ACHN (cell line): ENCODE measurements at regions not wholly inside any gene's neighbourhood (a gene's known extent, or its start where the extent isn't known, plus 50 kb on each side); places are given as distances from the start of the nearest gene placed in this dataset.
"Not testable (repeated sequence)": the region's sequence is repeated elsewhere in the genome, so short reads cannot be mapped to it uniquely, and the experiment has no call there.

Experiments used
- DNase-seq: peaks from one replicate; pipeline ENCODE4 v3.0.0-alpha.2; 2015
- in situ Hi-C: cut with HindIII; loops from 2 replicates; pipeline ENCODE4 v1.10.0; 2017; ENCODE audit warnings: low sequenced_read_pairs, low pct_ligation_motif_present, low pct_unique_long_range_greater_than_20kb

DNA sequence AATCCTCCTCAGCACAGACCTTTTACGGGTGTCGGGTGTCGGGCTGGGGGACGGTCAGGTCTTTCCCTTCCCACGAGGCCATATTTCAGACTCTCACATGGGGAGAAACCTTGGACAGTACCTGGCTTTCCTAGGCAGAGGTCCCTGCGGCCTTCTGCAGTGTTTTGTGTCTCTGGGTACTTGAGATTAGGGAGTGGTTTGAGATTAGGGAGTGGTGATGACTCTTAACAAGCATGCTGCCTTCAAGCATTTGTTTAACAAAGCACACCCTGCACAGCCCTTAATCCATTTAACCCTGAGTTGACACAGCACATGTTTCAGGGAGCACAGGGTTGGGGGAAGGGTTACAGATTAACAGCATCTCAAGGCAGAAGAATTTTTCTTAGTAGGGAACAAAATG lies 113.0 kb upstream of the ZNF92 start:
- in situ Hi-C loops, DNase-seq: not testable (repeated sequence)

DNA sequence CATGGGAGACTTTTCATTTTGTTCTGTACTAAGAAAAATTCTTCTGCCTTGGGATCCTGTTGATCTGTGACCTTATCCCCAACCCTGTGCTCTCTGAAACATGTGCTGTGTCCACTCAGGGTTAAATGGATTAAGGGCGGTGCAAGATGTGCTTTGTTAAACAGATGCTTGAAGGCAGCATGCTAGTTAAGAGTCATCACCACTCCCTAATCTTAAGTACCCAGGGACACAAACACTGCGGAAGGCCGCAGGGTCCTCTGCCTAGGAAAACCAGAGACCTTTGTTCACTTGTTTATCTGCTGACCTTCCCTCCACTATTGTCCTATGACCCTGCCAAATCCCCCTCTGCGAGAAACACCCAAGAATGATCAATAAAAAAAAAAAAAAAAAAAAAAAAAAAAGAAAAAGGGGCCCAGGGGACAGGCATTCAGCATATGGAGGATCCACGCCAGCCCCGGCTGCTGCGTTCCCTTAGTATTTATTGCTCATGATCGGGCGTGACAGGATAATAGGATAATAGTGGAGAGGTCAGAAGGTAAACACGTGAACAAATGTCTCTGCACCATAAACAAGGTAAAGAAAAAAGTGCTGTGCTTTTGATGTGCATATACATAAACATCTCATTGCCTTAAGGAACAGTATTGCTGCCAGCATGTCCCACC lies 113.7 kb upstream of the ZNF92 start:
- DNase-seq, in situ Hi-C loops: not testable (repeated sequence)

DNA sequence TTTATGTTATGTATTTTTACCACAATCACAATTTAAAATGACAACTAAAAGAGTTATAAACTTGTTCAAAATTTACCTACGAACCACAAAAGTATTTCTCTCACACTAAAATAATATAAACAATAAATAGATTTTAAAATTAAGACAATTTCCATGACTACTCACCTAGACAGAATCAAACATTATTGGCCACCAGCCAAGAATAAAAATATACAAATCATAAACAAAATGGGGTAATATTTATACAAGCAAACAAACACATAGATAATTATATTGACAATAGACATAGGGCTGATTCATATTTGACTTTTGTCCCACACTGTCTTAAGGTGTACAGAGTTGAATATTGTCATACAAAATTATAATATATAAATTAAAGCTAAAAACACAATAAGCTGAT lies 119.6 kb upstream of the ZNF92 start:
- in situ Hi-C loops, result no loop called here
- no peak for DNase-seq

DNA sequence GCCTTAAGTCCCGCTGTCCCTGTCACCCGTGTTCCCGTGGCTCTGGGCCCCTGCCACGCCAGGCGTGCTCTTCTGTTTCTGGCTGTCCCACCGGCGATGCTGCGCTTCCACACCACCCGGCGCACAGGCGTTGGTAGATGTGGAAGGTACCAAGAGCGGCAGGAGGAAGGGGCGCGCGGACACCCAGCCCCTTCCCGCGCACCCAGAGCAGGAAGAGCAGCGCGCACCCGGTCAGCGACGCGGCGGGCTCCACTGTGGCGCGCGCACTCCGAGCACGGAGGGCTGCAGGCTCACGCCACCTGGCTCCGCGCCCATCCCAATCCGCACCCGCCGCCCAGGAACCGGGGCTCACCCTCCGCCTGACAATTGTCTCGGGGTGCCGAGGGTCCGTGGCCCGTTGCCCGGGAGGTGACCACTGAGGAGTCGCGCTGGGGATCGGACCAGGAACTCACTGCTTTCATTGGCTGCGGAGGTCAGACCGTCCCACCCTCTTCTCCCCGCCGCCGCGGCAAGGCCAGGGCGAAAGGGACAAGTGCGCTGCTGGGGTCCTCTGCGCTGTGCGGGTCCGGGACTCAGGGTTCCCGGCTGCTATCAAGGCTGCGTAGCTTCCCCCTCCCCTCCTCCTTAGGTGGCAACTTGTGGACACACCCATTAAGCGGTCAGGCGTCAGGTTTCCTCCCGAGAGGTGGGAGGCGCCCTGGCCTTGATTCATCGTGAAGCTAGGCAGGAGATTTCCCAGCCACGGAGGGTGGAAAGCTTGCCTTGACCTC lies 121.6 kb upstream of the ZNF92 start:
- in situ Hi-C loops, result no loop called here
- peak; percentile 77 for DNase-seq

DNA sequence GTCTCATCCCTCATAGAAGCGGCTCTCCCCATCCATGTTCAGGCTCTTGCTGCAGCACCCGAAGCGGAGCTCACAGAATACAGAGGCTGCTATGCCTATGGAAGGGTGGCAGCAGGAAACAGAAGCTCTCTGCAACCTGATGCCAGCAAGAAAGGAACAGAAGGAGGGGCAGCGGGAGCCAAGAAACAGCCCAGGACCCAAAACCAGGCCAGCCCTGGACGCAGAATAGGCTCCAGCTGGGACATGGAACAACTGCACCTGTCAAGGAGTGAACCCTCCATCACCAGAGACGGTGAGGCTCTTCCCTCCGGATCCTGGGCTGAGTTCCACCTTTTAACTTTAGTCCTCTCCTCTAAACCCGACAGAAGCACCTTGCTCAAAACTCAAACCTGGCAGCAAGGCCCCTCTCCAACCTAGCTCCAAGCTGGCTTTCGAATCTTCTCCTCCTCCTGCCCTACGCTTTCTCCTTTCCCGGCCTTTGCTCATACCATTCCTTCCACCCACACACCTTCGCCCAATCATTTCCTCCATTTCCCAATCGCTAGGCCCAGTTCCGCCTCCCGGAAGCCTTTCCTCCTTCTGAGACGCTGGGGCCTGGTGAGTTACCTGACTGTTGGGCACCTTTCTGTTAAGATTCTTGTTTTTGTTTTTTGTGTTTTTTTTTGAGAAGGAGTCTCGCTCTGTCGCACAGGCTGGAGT lies 122.8 kb upstream of the ZNF92 start:
- in situ Hi-C loops, result no loop called here
- no peak for DNase-seq

DNA sequence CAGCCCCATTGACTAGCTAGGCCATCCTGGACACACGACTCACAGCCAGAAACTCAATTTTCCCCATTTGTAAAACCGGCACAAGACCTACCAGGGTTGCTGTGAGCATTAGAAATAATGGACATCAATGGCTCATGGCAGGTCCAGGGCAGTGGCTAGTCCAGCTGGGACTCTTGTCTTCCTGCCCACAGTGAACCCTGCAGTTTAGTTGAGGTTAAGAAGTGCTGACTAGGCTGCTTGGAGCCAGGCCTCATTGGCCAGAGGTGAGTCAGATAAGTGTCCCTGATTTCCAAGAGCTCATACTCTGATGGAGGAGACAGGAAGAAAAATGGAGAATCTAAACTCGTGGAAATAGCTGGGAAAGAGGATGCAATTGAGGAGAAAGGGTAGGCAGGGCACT lies 123.4 kb upstream of the ZNF92 start:
- in situ Hi-C loops, result no loop called here
- DNase-seq, result no peak

DNA sequence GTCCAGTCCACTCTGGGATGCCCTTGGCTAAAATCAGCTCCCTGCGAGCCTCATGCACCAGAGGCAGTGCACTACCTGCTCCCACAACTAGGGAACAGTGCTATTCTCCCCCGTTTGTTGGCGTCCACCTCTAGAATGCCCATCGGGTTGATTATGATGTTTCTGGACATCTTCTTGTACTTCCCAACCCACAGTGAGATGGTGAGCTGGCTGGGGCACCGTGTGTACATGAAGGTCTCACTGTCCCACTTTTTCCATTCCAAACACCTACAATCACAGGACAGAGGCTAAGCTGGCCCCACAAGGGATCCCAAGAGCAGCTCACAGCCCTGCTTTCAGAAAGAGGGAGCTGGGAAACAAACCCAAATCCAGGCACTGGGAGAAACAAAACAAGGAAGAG lies 126.2 kb upstream of the ZNF92 start:
- no peak for DNase-seq
- in situ Hi-C loops, result no loop called here

DNA sequence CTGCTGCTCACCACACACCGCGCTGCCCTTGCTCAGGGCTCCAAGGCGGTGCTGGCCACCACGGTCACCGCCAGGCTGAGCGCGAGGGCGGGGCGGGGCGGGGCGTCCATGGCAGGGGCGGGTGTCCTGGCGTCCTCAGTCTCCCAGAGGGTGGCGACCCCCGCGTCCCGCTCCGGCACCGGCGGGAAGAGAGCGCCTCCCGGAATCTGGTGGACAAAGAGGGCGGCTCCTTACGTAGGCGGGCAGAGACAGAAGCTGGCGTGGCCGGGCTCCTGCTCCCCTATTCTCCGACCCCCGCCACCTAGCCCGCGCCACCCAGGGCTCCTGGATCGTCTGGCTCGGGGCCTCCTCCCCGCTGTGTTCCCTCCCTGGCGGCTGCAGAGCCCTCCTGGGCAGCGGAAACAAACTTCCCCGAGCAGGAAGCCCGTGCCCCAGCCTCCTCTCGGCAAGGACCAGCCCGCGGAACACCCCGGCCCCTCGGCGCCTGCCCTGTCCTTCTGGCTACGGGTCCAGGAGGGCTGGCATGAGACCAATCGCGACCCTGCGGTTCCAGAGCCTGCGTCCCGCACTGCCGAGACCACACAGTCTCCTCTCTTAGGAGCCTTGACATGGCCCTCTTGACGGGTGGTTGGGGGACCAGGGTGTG lies 133.8 kb upstream of the ZNF92 start:
- DNase-seq, result peak; percentile 65
- in situ Hi-C loops, result no loop called here

DNA sequence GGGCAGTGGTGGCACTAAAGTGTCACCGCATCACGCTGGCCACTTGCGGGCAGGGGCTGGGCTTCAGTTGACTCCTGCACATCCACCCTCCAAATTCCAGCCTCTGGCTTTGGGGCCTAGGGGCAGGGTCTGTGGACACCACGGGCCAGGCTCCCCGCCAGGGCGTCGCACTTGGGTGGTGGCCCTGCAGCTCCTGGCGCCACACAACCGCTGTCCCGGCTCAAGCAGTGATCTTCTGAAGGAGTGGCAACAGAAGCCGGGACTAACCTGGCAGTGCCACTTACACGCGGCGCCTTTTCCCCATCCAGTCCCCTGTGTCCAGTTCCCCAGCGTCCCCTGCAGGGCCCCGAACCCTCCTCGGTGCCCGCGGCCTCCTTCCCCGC lies 134.3 kb upstream of the ZNF92 start:
- no peak for DNase-seq
- in situ Hi-C loops, result no loop called here

DNA sequence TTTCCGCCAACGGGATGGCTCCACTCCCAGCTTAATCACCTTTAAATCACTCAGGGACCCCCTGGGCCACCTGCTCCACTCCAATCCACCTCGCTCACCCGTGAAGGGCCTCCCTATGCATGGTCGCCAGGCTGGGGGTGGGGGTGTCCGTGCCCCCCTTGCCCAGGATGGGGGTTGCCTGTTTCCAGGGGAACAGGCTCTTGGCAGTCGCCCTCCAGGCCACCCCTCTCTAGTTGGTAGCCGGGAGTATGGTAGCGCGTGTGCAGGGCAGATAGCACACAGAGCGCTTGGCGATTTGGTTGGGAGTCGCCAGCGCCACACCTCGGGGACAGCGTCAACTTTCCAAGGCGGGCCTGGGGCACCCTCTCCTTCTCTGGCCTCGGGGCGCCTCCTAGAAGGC lies 134.9 kb upstream of the ZNF92 start:
- in situ Hi-C loops, result no loop called here
- DNase-seq, result no peak

DNA sequence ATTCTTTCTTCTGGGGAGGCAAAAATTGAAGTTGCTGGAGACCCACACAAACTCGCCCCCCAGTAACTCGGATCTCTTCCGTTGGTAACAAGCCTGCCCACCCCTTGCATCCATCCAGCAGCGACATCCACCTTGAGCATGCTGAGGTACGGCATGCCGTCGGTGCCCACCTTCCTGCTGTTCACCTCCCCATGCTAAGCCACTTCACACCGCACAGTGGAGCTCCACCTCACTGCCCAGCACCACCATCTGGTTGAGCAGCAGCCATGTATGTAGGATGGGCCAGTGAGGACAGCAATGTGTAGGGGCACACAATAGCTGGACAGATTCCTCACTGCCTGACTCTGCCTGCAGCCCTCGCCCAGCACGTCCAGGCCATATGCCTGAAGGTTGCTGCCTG lies 138.1 kb upstream of the ZNF92 start:
- DNase-seq, result no peak
- in situ Hi-C loops, result no loop called here

DNA sequence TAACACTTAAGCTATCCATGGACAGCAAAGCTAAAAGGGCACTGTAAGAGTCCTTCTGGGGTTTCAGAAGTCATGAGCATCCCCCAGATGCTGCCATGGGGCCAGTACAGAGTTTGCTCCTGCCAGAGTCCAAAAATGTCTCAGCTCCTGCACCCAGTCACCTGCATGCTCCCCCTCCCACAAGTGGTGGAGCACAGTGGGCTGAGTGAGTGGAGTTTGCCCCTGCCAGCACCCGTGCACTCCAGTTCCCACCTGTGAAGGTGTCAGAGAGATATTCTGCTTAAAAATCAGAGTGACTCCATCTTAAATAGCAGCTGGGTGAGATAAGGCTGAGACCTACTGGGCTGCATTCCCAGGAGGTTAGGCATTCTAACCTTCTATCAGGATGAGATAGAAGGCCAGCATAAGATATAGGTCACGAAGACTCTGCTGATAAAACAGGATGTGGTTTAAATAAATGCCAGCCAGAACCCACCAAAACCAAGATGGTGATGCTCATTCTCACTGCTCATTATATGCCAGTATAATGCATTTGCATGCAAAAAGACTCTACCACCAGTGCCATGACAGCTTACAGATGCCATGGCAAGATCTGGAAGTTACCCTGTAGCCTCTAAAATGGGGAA lies 140.1 kb upstream of the ZNF92 start:
- in situ Hi-C loops, result no loop called here
- DNase-seq, result no peak

DNA sequence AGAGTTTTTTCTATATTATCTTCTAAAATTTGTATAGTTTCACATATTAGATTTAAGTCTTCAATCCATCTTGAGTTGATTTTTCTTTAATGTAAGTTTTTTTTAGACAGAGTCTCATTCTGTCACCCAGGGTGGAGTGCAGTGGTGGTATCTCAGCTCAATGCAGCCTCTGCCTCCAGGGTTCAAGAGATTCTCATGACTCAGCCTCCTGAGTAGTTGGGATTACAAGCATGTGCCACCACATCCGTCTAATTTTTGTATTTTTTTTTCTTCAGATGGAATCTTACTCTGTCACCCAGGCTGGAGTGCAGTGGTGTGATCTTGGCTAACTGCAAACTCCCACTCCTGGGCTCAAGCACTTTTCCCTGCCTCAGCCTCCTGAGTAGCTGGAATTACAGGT lies 143.4 kb upstream of the ZNF92 start:
- no peak for DNase-seq
- in situ Hi-C loops, result no loop called here

DNA sequence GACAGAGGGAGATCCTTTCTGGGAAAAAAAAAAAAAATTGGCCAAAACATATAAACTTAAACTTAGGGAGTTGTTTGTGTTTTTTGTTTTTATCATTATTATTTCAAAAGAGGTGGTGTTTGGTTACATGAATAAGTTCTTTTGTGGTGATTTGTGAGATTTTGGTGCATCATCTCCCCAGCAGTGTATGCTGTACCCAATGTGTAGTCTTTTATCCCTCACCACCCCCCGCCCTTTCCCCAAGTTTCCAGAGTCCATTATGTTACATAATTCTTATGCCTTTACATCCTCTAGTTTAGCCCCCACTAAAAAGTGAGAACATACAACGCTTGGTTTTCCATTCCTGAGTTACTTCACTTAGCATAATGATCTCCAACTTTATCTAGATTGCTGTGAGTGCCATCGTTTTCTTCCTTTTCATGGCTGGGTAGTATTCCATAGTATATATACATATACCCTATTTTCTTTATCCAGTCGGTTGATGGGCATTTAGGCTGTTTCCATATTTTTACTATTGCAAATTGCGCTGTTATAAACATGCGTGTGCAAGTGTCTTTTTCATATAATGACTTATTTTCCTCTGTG lies 148.1 kb upstream of the ZNF92 start:
- DNase-seq, result no peak
- in situ Hi-C loops, result no loop called here

DNA sequence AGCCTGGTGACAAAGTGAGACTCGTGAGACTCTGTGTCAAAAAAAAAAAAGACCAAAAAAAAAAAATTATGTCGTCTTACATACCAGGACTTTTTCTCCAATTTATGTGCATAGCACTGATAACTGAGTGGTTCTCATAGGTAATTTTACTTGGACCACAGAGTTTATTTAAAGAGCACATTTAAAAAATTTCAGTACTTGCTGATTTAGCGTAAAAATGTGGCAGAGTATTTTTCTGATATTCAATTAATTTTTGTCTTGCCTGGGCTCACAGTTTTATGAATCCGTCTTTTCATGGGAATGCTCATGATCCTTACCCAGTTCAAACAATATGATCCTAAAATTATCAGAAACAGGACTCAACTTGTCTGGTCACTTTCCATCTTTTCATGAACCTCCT lies 151.0 kb upstream of the ZNF92 start:
- in situ Hi-C loops, result no loop called here
- DNase-seq, result no peak

DNA sequence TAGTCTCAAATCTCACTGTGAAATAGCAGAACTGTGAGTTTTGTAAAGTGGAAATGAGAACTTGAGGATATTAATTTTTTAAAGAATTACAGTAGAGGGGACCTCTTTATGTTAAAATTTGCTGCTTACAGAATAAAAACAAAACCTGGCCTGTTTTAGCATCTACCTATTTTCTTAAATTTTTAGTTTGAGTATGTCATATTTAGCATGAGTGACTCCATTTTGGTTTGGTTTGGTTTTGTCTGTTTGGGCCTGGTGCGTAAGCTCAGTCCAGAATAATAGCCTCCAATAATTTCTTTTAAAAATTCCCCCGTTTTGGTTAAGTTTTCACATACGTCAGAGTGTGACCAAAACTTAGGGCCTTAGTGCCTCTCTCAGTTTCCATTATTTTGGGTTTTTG lies 152.0 kb upstream of the ZNF92 start:
- in situ Hi-C loops, result no loop called here
- no peak for DNase-seq

DNA sequence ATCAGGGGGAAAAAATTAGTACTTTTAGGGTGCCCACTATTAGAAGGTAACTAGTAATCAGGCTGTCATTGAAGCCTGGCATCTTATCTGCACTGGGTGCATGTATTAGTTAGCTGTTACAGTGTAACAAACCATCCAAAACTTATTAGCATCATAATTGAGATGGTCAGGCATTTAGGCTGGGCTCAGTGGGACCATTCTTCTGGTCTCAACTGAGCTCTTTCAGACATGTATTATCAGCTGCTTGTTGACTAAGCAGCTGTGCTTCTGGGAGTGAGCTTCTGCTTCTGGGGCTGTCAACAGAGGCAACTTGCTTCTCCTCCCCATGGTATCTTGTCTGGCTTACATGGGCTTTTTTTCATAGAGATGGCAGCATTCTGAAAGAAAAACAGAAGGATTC lies 154.0 kb upstream of the ZNF92 start:
- no peak for DNase-seq
- in situ Hi-C loops, result no loop called here

DNA sequence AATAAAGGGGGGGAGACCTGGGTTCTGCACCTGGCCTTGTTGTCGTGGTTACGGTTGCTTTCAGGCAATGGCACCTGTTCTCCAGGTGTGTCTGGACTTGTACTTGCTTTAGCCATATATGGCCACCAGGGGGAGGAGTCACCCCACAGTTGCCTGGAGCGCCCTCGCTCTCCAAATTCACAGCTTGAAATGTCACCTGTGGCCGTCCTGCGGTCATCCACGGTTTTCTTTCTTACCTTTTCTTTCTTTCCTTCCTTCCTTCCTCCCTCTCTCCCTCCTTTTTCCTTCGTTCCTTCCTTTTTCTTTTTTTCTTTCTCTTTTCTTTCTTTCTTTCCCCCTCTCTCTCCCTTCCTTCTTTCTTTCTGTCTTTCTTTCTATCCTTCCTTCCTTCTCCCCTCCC lies 157.2 kb upstream of the ZNF92 start:
- DNase-seq, result peak; percentile 56
- in situ Hi-C loops, result no loop called here

DNA sequence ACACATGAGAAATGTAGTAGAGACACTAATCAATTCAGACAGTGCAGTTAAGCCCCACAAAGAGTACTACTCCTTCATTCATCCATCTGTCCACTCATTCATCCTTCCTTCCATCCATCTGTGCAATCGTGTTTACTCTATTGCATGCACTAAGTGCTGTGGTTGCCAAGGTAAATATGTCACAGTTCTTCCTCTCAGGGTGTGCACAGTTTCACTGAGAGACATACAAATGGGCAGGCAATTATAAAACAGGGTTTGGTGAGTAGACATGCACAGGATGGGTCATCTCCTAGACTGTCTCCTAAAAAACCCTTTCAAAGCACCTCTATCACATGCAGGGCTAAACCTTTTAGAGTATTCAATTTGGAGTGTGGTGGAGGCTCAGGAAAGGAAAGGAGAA lies 160.4 kb upstream of the ZNF92 start:
- in situ Hi-C loops, DNase-seq: not testable (repeated sequence)
